C4-2B (cell line): ENCODE measurements at regions not wholly inside any gene's neighbourhood (a gene's known extent, or its start where the extent isn't known, plus 50 kb on each side); places are given as distances from the start of the nearest gene placed in this dataset.

Experiments used
- ZFX ChIP-seq: fragments of 450-650 bp; IDR thresholded peaks from 2 replicates; pipeline ENCODE4 v1.6.1; 2017
- TF ChIP-seq, protein P1 (sequence below): fragments of 450-650 bp; conservative IDR thresholded peaks from 2 replicates; pipeline ENCODE4 v1.5.1; 2017; ENCODE audit warnings: mild to moderate bottlenecking

DNA sequence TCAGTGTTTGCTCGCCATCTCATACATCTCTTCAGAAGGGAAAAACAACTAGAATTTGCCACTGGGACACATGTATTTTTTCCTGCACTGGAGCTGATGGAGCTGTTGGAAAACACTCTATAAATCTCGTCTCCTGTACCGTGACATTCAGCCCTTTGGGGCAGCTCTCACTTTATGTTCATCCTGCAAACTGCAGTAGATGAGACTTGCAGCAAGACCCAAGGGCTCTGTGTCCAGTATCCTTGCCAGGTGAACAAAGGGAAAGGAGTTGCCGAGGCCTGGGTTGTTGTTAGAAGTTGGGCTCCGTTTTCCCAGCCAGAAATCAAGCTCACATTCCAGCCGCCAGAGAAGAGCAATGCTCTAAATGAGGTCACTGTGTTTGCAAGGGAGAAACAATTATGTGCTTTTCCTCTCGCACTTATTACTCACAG, 285.1 kb downstream of the SLC4A3 start:
- TF ChIP-seq, protein P1, sequence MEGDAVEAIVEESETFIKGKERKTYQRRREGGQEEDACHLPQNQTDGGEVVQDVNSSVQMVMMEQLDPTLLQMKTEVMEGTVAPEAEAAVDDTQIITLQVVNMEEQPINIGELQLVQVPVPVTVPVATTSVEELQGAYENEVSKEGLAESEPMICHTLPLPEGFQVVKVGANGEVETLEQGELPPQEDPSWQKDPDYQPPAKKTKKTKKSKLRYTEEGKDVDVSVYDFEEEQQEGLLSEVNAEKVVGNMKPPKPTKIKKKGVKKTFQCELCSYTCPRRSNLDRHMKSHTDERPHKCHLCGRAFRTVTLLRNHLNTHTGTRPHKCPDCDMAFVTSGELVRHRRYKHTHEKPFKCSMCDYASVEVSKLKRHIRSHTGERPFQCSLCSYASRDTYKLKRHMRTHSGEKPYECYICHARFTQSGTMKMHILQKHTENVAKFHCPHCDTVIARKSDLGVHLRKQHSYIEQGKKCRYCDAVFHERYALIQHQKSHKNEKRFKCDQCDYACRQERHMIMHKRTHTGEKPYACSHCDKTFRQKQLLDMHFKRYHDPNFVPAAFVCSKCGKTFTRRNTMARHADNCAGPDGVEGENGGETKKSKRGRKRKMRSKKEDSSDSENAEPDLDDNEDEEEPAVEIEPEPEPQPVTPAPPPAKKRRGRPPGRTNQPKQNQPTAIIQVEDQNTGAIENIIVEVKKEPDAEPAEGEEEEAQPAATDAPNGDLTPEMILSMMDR: no peak
- TF ChIP-seq ZFX: no peak
